K562 (cell line): ENCODE measurements at regions not wholly inside any gene's neighbourhood (a gene's known extent, or its start where the extent isn't known, plus 50 kb on each side); places are given as distances from the start of the nearest gene placed in this dataset.

Experiments used
- ATAC-seq: fragments of 200-7000 bp; cut with Tn5 transposase; 3 replicates; pipeline ENCODE4 v1.9.1; 2020; ENCODE audit warnings: moderate library complexity
- BruUV-seq: library from RNA; stranded (reverse); fragments of 400-500 nt; replicated peaks from 2 replicates; lab custom pipeline; 2021; lab: Mats Ljungman, UMichigan
- CTCF ChIA-PET: fragments of 300-600 bp; formaldehyde crosslinking; extraction: SDS; loops from one replicate; lab custom pipeline; 2021; ENCODE audit warnings: low intra/inter-chr PET ratio; lab: Yijun Ruan, JAX
- POLR2A ChIA-PET: fragments of 300-600, 350-650 bp; sonication (Branson Sonifier 250); formaldehyde crosslinking; extraction: SDS; loops from one replicate; lab custom pipeline; 2021; ENCODE audit warnings: antibody characterized with exemption, inconsistent platforms; lab: Yijun Ruan, JAX
- DNase-seq, 4 experiments: peaks; one replicate each; pipeline versions ENCODE4 v3.0.0 to v3.0.0-alpha.2; 2011 to 2018; ENCODE audit warnings: low spot score in 3 of 4, mixed read lengths in 3 of 4; ENCODE audit errors: extremely low read depth in 1 of 4
- FAIRE-seq: peaks from 2 replicates; lab custom pipeline; 2011; peaks lifted over from hg19 to GRCh38; lab: Jason Lieb, UNC
- H2AFZ ChIP-seq: 2 replicates; pipeline ENCODE4 v1.6.0; 2011; ENCODE audit warnings: low read depth, low read length, control low read depth, inconsistent platforms
- H3K27ac ChIP-seq: fragments of 200-600 bp; 3 replicates; pipeline ENCODE4 v1.8.0; 2011; ENCODE audit warnings: low read depth, mild to moderate bottlenecking, control low read depth, inconsistent platforms, low read length, moderate library complexity, mixed read lengths; ENCODE audit errors: extremely low read depth
- H3K27me3 ChIP-seq, 2 experiments: fragments of 300-600 bp in 1 of 2; 2 replicates in 1 of 2; 3 replicates in 1 of 2; pipeline versions ENCODE4 v1.6.0 to v1.8.0; 2011; ENCODE audit warnings: inconsistent platforms in 2 of 2, low read length in 2 of 2, mild to moderate bottlenecking in 1 of 2, mixed read lengths in 1 of 2, moderate library complexity in 1 of 2; ENCODE audit not compliant: control insufficient read depth in 2 of 2, insufficient read depth in 2 of 2
- H3K36me3 ChIP-seq: fragments of 300-600 bp; 3 replicates; pipeline ENCODE4 v1.8.0; 2011; ENCODE audit warnings: mild to moderate bottlenecking, low read length, inconsistent platforms; ENCODE audit not compliant: control insufficient read depth, insufficient read depth
- H3K4me1 ChIP-seq, 2 experiments: fragments of 200-600 bp in 1 of 2; replicated peaks in 1 of 2; 2 replicates in 1 of 2; 3 replicates in 1 of 2; pipeline versions ENCODE4 v1.5.1 to v1.8.0; 2011; ENCODE audit warnings: inconsistent platforms in 2 of 2, low read length in 2 of 2, mild to moderate bottlenecking in 1 of 2, mixed read lengths in 1 of 2, moderate library complexity in 1 of 2; ENCODE audit not compliant: control insufficient read depth in 2 of 2, insufficient read depth in 2 of 2
- H3K4me2 ChIP-seq: 2 replicates; pipeline ENCODE4 v1.6.1; 2011; ENCODE audit warnings: low read length, control low read depth, inconsistent platforms, mixed read lengths; ENCODE audit not compliant: insufficient read depth
- H3K4me3 ChIP-seq: fragments of 200-600 bp; sonication (generic), shearing (Covaris generic); 2 replicates; pipeline ENCODE4 v1.5.1; 2016; ENCODE audit warnings: control low read depth, inconsistent platforms
- H3K79me2 ChIP-seq: fragments of 200-600 bp; 3 replicates; pipeline ENCODE4 v1.8.0; 2011; ENCODE audit warnings: low read length, inconsistent platforms; ENCODE audit not compliant: control insufficient read depth, insufficient read depth
- H3K9ac ChIP-seq, 2 experiments: 2 replicates each; pipeline versions ENCODE4 v1.6.0 to v1.6.1; 2011; ENCODE audit warnings: low read depth in 2 of 2, low read length in 2 of 2, control low read depth in 1 of 2, inconsistent platforms in 1 of 2, mild to moderate bottlenecking in 1 of 2, mixed read lengths in 1 of 2; ENCODE audit not compliant: insufficient read depth in 1 of 2
- H3K9me1 ChIP-seq: one replicate; pipeline ENCODE4 v1.6.0; 2011; ENCODE audit warnings: inconsistent platforms, mild to moderate bottlenecking, low read length, moderate library complexity; ENCODE audit not compliant: control insufficient read depth, insufficient read depth
- H3K9me3 ChIP-seq: replicated peaks from 2 replicates; pipeline ENCODE4 v1.5.1; 2011; ENCODE audit warnings: low read depth, low read length, inconsistent platforms; ENCODE audit not compliant: control insufficient read depth, insufficient read depth
- H4K20me1 ChIP-seq: replicated peaks from 2 replicates; pipeline ENCODE4 v1.6.1; 2011; ENCODE audit warnings: low read length, inconsistent platforms, mixed read lengths; ENCODE audit not compliant: control insufficient read depth, insufficient read depth
- ERF ChIP-seq: fragments of 450-650 bp; formaldehyde crosslinking; IDR thresholded peaks from 2 replicates; pipeline ENCODE4 v1.4.0; 2020; ENCODE audit warnings: mild to moderate bottlenecking, mixed read lengths
- ETV1 ChIP-seq: fragments of 450-650 bp; conservative IDR thresholded peaks from 2 replicates; pipeline ENCODE4 v1.6.1; 2016; ENCODE audit warnings: missing genetic modification characterization, control low read depth, low read depth, missing compliant biosample characterization
- KDM5B ChIP-seq: fragments of 200-600 bp; sonication (generic); IDR thresholded peaks from 2 replicates; pipeline ENCODE4 v1.6.1; 2012; ENCODE audit warnings: low read depth, mild to moderate bottlenecking, moderate library complexity, low read length, control low read depth, inconsistent platforms; ENCODE audit not compliant: insufficient replicate concordance
- MTA2 ChIP-seq: fragments of 450-650 bp; IDR thresholded peaks from 2 replicates; pipeline ENCODE4 v1.6.1; 2016; ENCODE audit warnings: low read depth
- NFIC ChIP-seq: fragments of 450-650 bp; IDR thresholded peaks from 2 replicates; pipeline ENCODE4 v1.6.1; 2017; ENCODE audit warnings: mild to moderate bottlenecking, inconsistent platforms
- POLR2G ChIP-seq: fragments of 200-400 bp; formaldehyde crosslinking; IDR thresholded peaks from 2 replicates; pipeline ENCODE4 v1.6.1; 2017; ENCODE audit warnings: low read depth, mild to moderate bottlenecking, antibody characterized with exemption, low read length, moderate library complexity
- RFX7 ChIP-seq: fragments of 250-450 bp; sonication (Bioruptor Pico); IDR thresholded peaks from 2 replicates; pipeline ENCODE4 v1.5.1; 2021; ENCODE audit warnings: mild to moderate bottlenecking
- SIRT6 ChIP-seq: IDR thresholded peaks from one replicate; pipeline ENCODE4 v1.6.1; 2012; ENCODE audit warnings: low read depth, mild to moderate bottlenecking, control low read depth, inconsistent platforms, low read length, moderate library complexity
- ZBTB1 ChIP-seq: sonication (generic); formaldehyde crosslinking; IDR thresholded peaks from 2 replicates; pipeline ENCODE4 v1.8.1; 2023; ENCODE audit warnings: missing genetic modification reagents, low read depth, mild to moderate bottlenecking, borderline replicate concordance
- ZNF707 ChIP-seq: fragments of 250-450 bp; sonication (Bioruptor Pico); conservative IDR thresholded peaks from 2 replicates; pipeline ENCODE4 v1.8.0; 2022; ENCODE audit warnings: inconsistent platforms, mild to moderate bottlenecking, moderate library complexity
- in situ Hi-C: fragments of 300-500 bp; cut with MboI; formaldehyde crosslinking; loops from 4 replicates; pipeline ENCODE4 v1.15.0; 2018; ENCODE audit warnings: inconsistent platforms, mixed read lengths
- intact Hi-C: fragments of 100-400 bp; cut with micrococcal nuclease; formaldehyde crosslinking; loops from 2 replicates; pipeline ENCODE4 v1.14.2; 2022
- TF ChIP-seq, protein P1 (sequence below), 2 experiments: fragments of 150-350 bp in 1 of 2; IDR thresholded peaks; 2 replicates each; pipeline ENCODE4 v1.6.1; 2012 to 2016; ENCODE audit warnings: low read depth in 2 of 2, low read length in 2 of 2, mild to moderate bottlenecking in 1 of 2, moderate library complexity in 1 of 2
- TF ChIP-seq, protein P2 (sequence below): fragments of 250-450 bp; sonication (Bioruptor Pico); IDR thresholded peaks from 2 replicates; pipeline ENCODE4 v1.5.0; 2021; ENCODE audit warnings: mild to moderate bottlenecking, moderate library complexity
- TF ChIP-seq, protein P3 (sequence below): sonication (generic); formaldehyde crosslinking; IDR thresholded peaks from 2 replicates; pipeline ENCODE4 v1.8.1; 2022; ENCODE audit warnings: missing genetic modification reagents

DNA sequence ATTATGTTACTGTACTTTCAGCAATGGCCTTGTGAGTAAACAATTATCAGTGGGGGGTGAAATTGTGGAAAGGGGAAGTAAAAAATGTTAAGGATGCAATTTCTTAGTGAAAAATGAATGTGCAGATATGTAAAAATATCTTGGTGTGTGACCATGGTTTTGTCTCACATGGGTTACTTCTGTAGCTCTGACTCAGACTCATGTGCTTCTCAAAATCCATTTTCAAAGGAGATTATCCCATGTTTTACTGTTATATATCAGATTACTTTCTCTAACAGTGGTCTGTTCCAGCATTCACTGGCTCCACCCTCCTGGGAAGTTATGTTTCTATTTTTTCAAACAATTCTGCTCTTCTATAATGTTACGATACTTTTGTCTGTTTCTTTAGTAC, 298.2 kb upstream of the COL3A1 start (continued):
- TF ChIP-seq POLR2G (no peak), KDM5B (no peak), SIRT6 (no peak)
- TF ChIP-seq, protein P1, sequence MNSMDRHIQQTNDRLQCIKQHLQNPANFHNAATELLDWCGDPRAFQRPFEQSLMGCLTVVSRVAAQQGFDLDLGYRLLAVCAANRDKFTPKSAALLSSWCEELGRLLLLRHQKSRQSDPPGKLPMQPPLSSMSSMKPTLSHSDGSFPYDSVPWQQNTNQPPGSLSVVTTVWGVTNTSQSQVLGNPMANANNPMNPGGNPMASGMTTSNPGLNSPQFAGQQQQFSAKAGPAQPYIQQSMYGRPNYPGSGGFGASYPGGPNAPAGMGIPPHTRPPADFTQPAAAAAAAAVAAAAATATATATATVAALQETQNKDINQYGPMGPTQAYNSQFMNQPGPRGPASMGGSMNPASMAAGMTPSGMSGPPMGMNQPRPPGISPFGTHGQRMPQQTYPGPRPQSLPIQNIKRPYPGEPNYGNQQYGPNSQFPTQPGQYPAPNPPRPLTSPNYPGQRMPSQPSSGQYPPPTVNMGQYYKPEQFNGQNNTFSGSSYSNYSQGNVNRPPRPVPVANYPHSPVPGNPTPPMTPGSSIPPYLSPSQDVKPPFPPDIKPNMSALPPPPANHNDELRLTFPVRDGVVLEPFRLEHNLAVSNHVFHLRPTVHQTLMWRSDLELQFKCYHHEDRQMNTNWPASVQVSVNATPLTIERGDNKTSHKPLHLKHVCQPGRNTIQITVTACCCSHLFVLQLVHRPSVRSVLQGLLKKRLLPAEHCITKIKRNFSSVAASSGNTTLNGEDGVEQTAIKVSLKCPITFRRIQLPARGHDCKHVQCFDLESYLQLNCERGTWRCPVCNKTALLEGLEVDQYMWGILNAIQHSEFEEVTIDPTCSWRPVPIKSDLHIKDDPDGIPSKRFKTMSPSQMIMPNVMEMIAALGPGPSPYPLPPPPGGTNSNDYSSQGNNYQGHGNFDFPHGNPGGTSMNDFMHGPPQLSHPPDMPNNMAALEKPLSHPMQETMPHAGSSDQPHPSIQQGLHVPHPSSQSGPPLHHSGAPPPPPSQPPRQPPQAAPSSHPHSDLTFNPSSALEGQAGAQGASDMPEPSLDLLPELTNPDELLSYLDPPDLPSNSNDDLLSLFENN (IDR thresholded peaks at IDR 0.05; ENCODE audit: low read depth in 2 of 2, low read length in 2 of 2) = no peak

DNA sequence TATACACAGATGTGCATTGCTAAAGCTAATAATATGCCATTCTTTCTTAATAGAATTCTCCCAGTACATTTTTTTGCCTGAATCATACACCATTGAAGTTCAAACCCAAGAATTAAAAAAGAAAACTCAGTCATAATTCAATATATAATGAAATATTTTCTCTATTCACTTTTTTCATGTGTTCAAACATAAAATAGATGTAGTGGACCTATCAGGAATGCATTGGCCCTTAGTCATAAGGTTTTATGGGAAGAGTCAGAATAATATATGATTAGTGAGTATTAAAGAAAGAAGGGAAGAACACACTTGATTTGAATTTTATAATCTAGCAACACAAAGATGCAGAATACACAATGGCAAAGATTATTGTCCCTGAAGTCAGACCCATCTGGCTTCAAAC, 297.0 kb upstream of the COL3A1 start:
- BruUV-seq = no TSS peak
- in situ Hi-C loops = no loop called here
- CTCF ChIA-PET = no interaction called here
- TF ChIP-seq ERF (no peak), MTA2 (no peak), ETV1 (tag) (no peak), NFIC (no peak), ZBTB1 (CRISPR knock-in tag) (no peak), ZNF707 (CRISPR knock-in tag) (no peak), RFX7 (CRISPR knock-in tag) (no peak)
- TF ChIP-seq, protein P2, sequence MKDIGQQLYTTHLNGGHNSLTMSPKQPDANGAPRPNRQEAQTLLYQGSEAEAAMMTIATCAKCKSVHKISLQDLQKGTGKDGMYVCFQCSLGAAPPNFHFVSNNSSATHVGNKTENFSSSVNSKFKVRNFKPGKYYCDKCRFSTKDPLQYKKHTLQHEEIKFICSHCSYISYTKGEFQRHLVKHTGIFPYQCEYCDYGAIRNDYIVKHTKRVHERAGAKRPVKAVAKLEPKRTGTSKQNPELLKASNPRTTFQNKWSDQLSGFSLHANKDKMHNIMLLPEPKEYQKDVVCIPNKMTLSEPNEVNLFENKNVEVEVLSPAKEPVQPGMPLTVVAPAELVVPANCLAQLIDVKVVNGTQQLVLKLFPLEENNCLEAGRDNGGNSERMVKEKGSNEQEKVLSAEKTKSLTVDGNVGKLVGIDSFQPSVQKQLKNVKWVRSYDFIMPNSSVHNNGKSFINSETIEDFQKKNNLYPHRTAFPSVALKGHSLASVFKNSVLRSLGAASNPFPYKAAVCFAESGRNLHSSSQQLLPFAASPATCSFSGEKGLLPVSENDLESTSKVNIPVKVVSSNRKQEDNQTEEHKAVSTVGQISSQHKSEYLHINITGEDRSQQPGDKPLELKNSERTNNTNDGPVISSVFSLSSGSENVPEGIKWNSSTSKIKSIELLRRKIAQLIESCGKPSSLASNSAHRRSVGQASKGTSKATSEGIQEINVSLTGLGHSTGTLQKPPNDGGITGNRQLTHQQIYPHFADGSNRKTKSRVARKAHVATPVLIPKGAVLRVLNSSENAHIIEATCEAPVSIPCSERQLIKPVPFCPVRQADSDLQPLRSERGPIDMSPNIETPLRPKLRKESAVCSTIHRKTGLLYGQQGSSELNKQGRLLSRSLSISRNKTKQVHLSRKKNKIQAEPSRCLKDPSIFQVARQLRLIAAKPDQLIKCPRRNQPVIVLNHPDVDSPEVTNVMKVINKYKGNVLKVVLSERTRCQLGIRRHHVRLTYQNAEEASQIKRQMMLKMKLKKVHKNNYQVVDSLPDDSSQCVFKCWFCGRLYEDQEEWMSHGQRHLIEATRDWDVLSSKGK = no peak
- TF ChIP-seq, protein P3, sequence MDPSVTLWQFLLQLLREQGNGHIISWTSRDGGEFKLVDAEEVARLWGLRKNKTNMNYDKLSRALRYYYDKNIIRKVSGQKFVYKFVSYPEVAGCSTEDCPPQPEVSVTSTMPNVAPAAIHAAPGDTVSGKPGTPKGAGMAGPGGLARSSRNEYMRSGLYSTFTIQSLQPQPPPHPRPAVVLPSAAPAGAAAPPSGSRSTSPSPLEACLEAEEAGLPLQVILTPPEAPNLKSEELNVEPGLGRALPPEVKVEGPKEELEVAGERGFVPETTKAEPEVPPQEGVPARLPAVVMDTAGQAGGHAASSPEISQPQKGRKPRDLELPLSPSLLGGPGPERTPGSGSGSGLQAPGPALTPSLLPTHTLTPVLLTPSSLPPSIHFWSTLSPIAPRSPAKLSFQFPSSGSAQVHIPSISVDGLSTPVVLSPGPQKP (CRISPR knock-in tag) = no peak

More for the DNA sequence above, 297.0 kb upstream of the COL3A1 start:
- no peak overlapping the region for H3K4me2 ChIP-seq
- H3K9me1 ChIP-seq = no peaks in the 10 kb centered on the region
- H3K4me3 ChIP-seq = no peak overlapping the region
- H3K79me2 ChIP-seq = no peaks in the 10 kb centered on the region
- no peaks in the 10 kb centered on the region for H4K20me1 ChIP-seq
- no peak overlapping the region for H3K27ac ChIP-seq
- H3K9ac ChIP-seq = no peak overlapping the region
- POLR2A ChIA-PET = no interaction called here
- no peaks in the 10 kb centered on the region for H3K36me3 ChIP-seq
- no peak for ATAC-seq
- intact Hi-C loops = no loop called here
- H3K27me3 ChIP-seq = no peaks in the 10 kb centered on the region
- no peak for DNase-seq
- H2AFZ ChIP-seq = no peak overlapping the region
- no peaks in the 10 kb centered on the region for H3K4me1 ChIP-seq
- FAIRE-seq = no peak
- H3K9me3 ChIP-seq = no peaks in the 10 kb centered on the region
